GM18858 (cell line): ENCODE measurements at regions not wholly inside any gene's neighbourhood (a gene's known extent, or its start where the extent isn't known, plus 50 kb on each side); places are given as distances from the start of the nearest gene placed in this dataset.
"Not testable (repeated sequence)": the region's sequence is repeated elsewhere in the genome, so short reads cannot be mapped to it uniquely, and the experiment has no call there.

ENCODE experiments used
- ATAC-seq: cut with Tn5 transposase; IDR thresholded peaks from one replicate; pipeline ENCODE4 v1.9.1; 2021; ENCODE audit not compliant: unreplicated experiment

DNA sequence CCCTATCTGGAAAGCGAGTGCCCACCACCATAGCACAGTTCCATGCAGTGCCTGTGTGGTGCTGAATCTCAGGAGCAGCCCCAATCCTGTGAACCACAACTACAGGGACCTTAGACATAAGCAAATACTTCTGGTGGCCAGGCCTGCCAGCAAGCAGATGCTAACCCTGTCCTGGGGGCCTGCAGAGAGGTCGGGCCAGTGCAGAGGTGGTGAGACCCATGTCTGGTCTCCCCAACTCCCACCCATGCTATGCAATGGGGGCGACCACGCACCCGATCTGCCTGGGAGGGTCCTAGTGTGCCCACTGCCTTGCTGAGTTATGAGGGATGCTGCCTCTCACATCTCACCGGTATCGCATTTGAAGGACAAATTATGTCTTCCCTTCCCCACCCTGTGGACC, 151.6 kb upstream of the ZNF337 start:
- ATAC-seq = no peak

DNA sequence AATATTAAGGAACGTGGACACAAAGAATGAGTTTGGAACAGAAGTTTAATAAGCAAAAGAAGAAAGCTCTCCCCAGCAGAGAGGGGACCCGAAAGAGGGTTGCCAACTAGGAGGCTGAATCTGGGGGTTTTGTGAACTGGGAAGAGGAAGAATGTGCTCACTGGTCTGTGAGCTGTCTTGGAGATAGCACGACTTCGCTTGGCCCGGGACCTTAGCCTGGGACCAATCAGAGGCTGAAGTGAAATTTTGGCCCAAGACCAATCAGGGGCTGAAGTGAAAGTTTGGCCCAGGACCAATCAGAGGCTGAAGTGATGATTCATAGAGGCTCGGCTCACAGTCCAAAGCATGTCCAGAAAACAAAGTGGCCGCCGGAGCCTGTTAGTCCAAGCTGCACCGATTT, 148.0 kb upstream of the ZNF337 start:
- not testable (repeated sequence) for ATAC-seq

DNA sequence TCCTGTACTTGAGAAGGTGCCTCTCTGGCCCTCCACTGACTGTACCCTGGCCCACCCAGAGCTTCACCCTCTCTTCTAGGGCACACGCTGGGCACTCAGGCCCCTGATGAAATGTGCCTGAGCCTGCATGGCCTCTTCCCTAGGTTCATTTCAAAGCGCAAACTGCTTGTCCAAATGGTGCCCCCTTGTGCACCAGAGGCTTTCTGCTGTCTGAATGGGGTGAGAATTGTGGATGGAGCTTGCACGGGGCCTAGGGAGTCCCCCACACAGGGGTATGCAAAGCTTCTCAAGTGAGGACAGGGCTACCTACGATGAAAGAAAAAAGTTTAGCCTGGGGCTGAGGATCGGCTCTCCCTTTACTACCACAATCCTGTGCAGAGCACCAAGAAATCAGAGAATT, 116.9 kb upstream of the ZNF337 start:
- not testable (repeated sequence) for ATAC-seq

DNA sequence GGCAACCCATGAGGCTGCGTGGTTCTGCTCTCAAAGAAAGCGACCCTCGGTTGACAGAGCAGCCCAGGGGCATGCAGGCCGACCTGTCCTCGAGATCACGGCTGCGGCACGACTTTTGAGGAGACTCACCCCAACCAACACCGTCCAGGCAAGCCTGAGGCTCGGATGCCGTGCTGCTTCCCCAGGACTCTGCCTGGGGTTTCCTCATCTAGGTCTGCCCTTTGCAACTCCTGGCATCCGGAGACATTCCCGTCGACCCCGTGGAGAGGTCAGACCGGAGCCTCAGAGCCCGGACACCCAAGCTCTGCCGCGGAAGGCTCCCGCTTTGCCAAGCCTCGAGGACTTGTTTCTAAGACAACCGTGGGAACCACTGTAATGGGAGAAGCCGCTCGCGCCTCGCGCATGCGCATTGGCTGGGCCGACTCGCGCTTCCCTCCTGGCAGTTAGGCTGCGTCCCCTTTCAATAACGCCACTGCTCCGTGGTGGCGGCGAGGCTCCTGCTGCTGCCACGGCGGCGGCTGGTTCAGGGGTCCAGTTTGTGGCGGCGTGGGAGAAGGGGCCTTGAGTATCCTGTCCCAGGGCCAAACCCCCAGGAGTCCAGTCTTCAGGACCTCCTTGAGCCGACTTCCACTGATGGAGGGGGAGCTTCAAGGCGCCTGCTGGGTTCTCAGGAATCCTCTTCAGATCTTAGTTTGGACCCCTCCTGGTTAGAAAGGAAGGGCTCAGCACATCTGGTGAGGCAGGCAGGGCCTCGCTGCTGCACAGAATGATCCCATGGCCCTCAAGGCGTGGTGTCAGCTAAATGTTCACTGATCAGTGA, 101.7 kb upstream of the ZNF337 start:
- not testable (repeated sequence) for ATAC-seq

DNA sequence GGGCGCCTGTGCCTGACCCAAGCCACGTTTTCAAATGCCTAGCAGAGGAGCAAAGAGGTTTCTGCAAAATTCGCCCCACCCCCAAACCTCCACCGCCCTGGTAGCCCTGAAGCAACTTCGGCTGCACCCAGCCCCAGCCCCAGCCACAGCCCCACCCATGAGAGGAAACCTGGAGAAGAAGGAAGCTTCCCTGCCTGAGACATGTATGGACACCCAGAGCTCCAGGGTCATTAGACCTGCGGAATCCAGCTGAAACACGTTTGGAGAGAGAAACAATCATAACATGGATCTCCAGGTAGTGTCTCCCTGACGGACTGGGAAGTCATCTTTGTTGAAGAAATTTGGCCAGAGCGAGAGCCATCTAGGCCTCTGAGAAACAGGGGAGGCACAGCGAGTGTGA, 100.4 kb upstream of the ZNF337 start:
- ATAC-seq = not testable (repeated sequence)

DNA sequence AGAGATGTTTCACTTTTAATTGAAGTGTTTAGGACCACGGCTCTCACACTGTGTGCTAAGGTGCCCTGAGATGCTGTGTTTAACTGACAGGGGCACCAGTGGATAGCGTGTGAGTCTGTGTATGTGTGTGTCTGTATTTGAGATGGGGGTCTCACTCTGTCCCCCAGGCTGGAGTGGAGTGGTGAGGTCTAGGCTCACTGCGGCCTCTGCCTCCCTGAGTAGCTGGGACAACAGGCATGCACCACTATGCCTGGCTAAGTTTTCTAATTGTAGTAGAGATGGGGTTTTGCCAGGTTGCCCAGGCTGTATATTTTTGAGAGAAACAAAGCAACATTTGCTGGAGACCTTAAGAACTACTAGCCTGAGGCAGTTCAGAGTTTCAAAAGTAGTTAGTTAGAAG, 80.6 kb upstream of the ZNF337 start:
- not testable (repeated sequence) for ATAC-seq

DNA sequence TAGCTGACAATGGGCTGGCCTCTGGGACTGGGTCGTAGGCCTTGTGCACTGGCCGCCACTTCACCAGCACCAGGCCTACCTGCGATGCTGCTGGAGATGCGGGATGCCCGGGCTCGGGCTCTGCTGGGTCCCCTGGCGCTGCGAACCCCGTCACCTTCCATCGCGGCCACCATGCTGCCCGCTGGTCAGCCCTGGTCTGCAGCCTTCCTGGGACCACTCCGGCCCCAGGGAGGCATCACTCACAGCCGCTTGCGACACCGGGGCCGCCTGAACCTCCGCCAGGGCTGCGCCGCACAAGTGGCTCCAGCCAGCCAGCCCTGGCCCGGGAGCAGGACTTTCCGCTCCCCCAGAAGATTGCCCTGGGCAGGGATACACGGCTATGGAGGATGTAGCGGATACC, 78.1 kb upstream of the ZNF337 start:
- not testable (repeated sequence) for ATAC-seq

DNA sequence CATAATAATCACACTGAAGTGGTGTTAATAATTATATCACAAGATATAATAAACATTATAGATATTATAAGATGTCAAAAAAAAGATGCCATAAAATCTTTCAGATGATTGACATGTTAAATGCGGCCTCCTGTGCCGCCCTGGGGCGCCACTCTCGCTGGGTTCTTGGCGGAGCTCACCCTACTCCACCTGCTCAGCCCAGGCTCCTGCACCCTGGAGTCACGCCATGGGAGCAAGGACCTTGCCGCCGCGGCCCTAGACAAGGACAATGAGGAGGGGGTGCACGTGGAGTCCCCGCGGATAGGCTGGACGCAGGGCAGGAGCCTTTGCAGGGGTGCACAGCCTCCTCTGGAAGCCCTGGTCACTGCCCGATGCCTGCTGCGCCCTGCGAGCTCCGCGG, 77.5 kb upstream of the ZNF337 start:
- ATAC-seq = not testable (repeated sequence)

DNA sequence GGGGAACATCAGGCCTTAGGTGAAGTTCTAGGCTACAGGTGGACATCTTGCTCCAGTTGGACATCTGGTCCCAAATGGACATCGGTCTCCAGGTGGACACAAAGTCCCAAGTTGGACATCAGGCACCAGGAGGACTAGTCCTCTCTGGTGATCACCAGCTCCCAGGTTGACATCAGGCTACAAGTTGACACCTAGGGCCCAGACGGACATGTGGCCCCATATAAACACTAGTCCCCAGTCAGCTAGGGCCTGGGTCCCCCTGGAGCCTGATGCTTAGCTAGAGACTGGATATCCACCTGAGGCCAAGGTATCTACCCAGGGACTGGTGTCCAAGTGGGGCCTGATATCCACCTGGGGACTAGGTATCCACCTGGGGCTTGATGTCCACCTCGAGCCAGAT, 75.8 kb upstream of the ZNF337 start:
- ATAC-seq = not testable (repeated sequence)

DNA sequence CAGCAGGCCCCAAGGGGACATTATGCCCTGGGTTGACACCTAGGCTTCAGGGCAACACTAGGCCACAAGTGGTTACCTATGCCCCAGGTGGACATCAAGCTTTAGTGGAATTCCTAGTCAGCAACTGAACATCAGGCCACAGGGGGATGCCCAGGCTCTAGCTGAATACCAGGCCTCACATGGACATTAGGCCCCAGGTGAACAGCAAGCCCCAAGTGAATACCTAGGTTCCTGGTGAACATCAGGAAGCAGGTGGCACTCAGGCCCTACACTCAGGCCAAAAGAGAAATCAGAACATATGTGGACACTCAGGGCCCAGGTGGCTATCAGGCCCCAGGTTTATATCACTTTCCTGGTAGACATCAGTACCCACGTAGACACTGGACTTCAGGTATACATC, 75.2 kb upstream of the ZNF337 start:
- not testable (repeated sequence) for ATAC-seq

DNA sequence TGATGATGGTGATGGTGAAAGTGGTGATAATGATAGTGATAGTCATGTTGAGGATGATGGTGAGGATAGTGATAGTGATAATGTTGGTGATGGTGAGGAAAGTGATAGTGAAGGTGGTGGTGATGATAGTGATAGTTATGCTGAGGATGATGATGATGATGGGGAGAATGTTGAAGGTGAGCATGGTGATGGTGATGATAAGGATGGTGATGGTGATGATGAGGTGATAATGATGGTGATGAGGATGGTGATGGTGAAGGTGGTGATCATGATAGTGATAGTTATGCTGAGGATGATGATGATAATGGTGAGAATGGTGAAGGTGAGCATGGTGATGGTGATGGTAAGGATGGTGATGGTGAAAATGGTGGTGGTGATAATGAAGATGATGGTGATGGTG, 64.9 kb upstream of the ZNF337 start:
- no peak for ATAC-seq

DNA sequence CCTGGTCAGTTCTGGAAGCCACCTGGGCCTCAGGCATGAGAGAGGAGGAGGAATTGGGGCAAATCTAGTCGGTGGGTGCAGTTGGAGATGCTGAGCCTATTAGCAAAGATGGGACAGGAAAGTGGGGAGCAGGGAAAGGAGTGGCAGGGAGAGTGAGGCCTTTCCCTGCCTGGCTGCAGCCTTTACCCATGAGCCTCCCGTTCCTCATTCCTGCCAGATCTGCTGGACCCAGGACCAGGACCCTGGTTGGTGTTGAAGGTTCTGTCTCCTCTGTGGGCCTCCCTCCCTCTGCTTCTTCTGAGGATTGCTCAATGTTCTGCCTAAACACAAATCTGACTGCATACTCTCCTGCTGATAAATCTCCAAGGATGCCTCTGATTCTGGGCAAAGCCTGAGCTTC, 64.4 kb upstream of the ZNF337 start:
- not testable (repeated sequence) for ATAC-seq

DNA sequence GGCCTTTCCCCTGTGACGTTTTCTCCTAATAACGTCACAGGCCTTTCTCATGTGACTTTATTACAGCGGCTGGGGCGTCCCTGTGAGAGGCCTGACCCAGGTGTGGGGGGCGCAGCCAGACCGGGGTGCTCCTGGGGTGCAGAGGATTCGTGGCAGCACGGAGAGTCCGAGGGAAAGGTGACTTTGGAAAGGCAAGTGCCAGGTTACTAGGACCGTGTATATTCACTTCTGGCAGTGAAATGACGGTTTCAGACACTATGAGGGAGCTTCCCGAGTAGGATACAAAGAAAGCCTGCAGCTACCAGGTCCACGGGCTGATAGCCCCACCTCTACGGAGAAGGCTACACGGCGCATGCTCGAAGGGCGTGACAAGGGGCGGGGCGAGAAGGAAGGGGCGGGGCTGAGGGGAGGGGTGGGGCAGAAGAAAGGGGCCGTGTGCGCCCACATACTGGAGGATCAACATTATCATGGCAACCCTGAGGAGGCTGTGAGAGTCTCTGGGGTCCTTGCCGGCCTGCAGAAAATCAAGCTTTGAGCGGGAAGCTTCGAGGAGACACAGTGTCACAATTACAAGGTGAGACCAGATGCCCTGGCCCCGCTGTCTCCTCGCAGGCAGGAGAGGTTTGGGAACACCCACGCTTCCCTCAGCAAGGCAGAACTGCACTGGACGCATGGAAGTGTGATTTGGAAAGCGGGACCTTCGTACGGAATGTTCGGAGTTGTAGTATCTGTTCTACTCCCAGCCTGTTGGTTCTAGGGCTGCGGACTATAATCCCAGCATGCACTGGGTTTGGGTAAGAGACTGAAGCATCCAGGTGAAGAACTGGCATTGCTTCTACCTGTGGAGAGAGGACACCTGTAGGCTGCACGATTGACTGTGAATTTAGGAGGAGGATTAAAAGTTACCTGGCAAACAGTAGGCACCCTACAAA, 54.4 kb upstream of the ZNF337 start:
- ATAC-seq = peak; percentile 65

DNA sequence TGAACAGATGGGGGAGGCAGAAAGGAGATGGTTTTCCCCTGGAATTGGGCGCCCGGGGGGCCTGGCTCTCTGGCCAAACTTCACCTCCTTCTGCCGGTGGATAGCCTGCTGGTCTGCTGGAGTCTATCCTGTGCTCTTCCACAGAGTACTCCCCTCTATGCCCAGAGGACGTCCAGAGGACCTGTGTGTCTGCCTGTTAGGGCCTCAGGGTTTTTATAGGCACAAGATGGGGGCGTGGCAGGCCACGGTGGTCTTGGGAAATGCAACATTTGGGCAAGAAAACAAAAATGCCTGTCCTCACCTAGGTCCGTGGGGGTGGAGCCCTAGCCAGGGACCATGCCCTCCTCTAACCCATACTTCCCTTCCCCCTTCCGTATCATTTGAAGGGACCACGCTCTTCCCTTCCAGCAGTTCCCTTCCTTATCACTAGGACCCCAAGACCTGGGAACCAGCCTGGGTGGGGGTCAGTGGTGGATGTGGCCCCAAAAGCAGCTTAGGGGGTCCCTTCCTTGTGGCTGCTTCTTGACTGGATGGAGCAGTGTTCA, 53.6 kb upstream of the ZNF337 start:
- ATAC-seq = no peak

DNA sequence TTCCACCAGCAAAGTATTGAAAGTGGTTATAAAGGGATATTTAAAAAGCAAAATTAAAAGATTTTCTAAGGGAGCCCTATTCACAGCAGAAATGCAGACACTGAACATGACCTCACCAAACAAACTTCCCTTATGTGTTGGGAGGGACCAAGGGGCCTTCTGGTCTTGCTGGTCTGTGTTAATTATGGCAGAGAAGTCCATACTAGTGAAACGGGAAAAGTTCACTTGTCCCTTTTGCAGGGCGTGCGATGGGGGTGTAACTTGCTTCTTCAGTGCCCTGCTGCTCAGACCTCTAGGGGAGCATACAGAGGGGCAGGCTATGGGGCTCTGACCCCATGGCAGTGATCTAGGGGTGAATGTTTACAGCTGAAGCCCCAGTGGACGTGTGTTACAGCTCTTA, 53.0 kb upstream of the ZNF337 start:
- ATAC-seq = no peak
